ENCODE measurements at regions not wholly inside any gene's neighbourhood (a gene's known extent, or its start where the extent isn't known, plus 50 kb on each side); places are given as distances from the start of the nearest gene placed in this dataset.

DNA sequence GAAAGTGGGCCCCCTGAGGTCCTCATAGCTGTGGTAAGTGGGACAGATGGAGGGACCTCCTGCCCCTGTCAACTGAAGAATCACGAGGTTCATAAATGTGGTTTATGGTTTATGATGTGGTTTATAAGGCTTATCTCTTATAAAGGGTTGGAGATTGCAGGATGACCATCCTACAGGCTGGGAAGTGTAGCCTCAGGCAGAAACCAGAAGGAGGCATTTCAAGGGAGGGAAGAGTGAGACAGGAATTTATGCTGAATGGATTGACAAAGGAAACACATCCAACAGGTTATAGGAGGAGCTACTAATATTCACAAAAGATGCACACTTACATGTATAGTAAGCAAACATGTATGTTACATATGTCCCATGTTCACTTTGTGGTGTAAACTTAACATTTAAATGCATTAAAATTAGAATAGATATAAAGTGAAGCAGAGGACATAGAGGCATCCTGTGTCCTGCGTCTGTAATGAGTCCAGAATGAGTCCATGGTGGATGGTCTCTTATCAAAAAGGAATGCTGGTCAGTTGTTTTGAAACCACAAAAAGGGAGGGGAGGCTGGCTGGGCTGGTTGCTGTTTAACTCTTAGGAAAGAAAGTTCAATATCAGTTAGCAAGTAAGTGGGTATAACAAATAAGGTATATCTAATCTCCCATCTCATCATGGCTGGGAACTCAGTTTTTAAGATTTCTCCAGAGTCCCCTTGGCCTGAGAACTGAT, 149.0 kb upstream of the RMST start:
- H3K4me3 ChIP-seq (ENCODE audit: low read depth, low read length) = no peak overlapping the region
- in situ Hi-C loops (cut with HindIII; ENCODE audit: low sequenced_read_pairs) = no loop called here
- TF ChIP-seq, protein P1, sequence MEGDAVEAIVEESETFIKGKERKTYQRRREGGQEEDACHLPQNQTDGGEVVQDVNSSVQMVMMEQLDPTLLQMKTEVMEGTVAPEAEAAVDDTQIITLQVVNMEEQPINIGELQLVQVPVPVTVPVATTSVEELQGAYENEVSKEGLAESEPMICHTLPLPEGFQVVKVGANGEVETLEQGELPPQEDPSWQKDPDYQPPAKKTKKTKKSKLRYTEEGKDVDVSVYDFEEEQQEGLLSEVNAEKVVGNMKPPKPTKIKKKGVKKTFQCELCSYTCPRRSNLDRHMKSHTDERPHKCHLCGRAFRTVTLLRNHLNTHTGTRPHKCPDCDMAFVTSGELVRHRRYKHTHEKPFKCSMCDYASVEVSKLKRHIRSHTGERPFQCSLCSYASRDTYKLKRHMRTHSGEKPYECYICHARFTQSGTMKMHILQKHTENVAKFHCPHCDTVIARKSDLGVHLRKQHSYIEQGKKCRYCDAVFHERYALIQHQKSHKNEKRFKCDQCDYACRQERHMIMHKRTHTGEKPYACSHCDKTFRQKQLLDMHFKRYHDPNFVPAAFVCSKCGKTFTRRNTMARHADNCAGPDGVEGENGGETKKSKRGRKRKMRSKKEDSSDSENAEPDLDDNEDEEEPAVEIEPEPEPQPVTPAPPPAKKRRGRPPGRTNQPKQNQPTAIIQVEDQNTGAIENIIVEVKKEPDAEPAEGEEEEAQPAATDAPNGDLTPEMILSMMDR (IDR thresholded peaks at IDR 0.05; ENCODE audit: low read depth, low read length) = no peak
- DNase-seq (ENCODE audit: low read depth, low spot score) = peak; percentile 6

DNA sequence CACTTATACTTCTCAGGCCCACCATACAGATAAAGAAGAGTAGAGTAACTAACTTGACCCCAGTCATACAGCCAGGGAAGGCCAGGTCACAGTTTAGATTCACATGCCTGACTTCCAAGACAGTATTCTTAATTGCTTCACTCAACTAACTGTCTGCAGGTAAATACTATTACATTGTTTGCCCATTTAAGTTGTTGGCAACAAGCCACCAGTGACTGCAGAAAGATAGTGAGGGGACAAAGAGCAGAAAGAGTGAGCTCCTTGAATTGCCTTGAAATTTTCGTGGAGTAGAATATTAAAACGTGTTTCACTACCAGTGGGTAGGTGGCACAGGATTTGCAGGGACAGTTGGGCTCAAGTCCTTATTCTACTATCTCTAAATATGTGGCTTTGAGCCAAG, 146.3 kb upstream of the RMST start:
- TF ChIP-seq, protein P1 (IDR thresholded peaks at IDR 0.05; ENCODE audit: low read depth, low read length) = no peak
- no peak for DNase-seq (ENCODE audit: low read depth, low spot score)
- H3K4me3 ChIP-seq (ENCODE audit: low read depth, low read length) = no peak overlapping the region
- in situ Hi-C loops (cut with HindIII; ENCODE audit: low sequenced_read_pairs) = no loop called here

DNA sequence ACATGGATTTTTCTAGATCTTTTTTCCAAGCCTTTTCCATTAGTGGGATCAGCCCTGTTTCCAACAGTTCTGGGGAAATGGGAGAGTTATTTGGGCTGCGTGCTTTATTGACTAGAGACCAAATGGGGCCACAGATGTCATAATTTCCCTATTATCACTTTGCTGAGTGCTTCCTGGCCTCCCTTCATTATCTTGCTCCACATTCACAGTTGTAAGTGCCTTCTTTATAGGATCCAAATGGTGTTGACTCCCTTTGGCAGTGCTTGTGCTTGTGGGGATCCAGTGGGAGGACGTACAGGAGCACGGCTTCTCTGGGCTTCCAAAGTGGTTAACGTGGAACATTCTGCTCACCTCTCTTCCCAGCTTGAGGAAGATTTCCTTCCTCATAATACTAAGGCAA, 141.0 kb upstream of the RMST start:
- H3K4me3 ChIP-seq (ENCODE audit: low read depth, low read length) = no peak overlapping the region
- in situ Hi-C loops (cut with HindIII; ENCODE audit: low sequenced_read_pairs) = no loop called here
- TF ChIP-seq, protein P1 (IDR thresholded peaks at IDR 0.05; ENCODE audit: low read depth, low read length) = no peak
- no peak for DNase-seq (ENCODE audit: low read depth, low spot score)

DNA sequence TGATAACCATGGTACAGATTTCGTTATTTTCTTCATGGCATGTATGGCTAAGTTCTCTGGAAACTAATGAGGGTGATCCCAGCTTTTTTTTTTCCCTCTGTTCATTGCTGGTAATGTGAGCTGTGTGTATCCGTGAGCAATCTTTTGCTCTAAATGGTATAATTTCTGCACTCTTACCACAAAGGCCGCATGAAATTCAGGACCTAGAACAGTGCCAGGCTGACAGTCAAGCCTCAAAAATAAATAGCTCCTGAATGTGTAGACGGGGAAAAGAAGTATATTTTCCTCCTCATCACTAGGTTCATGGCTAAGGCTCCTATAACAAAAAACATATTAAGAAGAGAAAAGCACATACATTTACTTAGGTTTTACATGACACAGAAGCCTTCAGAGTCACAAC, 140.2 kb upstream of the RMST start:
- in situ Hi-C loops (cut with HindIII; ENCODE audit: low sequenced_read_pairs) = no loop called here
- no peak for DNase-seq (ENCODE audit: low read depth, low spot score)
- TF ChIP-seq, protein P1 (IDR thresholded peaks at IDR 0.05; ENCODE audit: low read depth, low read length) = no peak
- H3K4me3 ChIP-seq (ENCODE audit: low read depth, low read length) = no peak overlapping the region

DNA sequence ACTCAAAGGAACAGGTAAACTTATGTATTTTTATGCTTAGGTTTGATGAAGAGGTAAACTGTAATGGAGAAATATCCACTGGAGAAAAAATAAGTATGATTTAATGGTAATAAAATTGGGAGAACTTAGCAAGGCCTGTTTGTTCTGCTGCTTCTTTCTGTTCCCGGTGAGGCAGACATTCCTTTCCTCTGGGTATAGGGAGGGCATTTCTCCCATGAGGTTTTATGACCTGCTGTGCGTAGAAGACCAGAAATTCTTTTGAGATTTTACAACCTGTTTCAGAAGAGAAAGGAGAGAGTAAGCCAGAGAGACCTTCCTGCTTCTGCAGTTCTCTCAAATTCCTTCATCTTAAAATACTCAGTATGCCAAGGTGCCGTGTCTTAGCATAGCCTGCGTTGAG, 139.4 kb upstream of the RMST start:
- no peak for DNase-seq (ENCODE audit: low read depth, low spot score)
- in situ Hi-C loops (cut with HindIII; ENCODE audit: low sequenced_read_pairs) = no loop called here
- H3K4me3 ChIP-seq (ENCODE audit: low read depth, low read length) = no peak overlapping the region
- TF ChIP-seq, protein P1 (IDR thresholded peaks at IDR 0.05; ENCODE audit: low read depth, low read length) = no peak

DNA sequence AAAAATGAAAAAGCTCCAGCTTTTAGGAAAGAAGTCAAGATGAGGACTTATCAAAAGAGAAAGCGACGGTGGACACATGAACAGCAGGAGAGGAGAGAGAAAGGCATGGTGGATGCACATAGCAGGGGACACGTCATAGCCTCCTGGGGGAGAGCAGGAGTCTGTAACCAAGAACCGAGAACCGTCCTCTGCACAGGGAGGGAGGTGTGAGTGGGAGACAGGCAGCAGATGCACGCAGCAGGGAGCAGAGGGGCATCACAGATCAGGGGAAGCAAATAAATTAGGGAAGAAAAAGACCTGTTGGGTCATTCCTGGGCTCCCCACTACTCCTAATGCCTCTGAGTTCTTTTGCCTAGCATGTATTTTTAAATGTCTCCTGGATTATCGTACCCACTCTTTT, 138.1 kb upstream of the RMST start:
- H3K4me3 ChIP-seq (ENCODE audit: low read depth, low read length) = no peak overlapping the region
- no peak for DNase-seq (ENCODE audit: low read depth, low spot score)
- TF ChIP-seq, protein P1 (IDR thresholded peaks at IDR 0.05; ENCODE audit: low read depth, low read length) = no peak
- in situ Hi-C loops (cut with HindIII; ENCODE audit: low sequenced_read_pairs) = no loop called here
